ENCODE measurements at regions not wholly inside any gene's neighbourhood (a gene's known extent, or its start where the extent isn't known, plus 50 kb on each side); places are given as distances from the start of the nearest gene placed in this dataset.

- TF ChIP-seq CTCF (IDR thresholded peaks at IDR 0.05), result no peak
Measured at GRCh38 chr10:44566786-44567185, 181.9 kb upstream of the CXCL12 start.

GRCh38 chr10:44567471-44567870 lies 182.6 kb upstream of the CXCL12 start:
- TF ChIP-seq CTCF (IDR thresholded peaks at IDR 0.05), result no peak

GRCh38 chr10:44569193-44570091 lies 184.5 kb upstream of the CXCL12 start:
- no peak for TF ChIP-seq CTCF (IDR thresholded peaks at IDR 0.05)

- TF ChIP-seq CTCF (IDR thresholded peaks at IDR 0.05), result no peak
Measured at GRCh38 chr10:44571701-44572100, 186.8 kb upstream of the CXCL12 start.

- no peak for TF ChIP-seq CTCF (IDR thresholded peaks at IDR 0.05)
Measured at GRCh38 chr10:44572146-44572545, 187.2 kb upstream of the CXCL12 start.

- no peak for TF ChIP-seq CTCF (IDR thresholded peaks at IDR 0.05)
Measured at GRCh38 chr10:44573821-44574220, 188.9 kb upstream of the CXCL12 start.

- no peak for TF ChIP-seq CTCF (IDR thresholded peaks at IDR 0.05)
Measured at GRCh38 chr10:44574596-44575480, 189.9 kb upstream of the CXCL12 start.

Measured in LNCAP (cell line).